MM.1S (cell line): ENCODE measurements at regions not wholly inside any gene's neighbourhood (a gene's known extent, or its start where the extent isn't known, plus 50 kb on each side); places are given as distances from the start of the nearest gene placed in this dataset.
A peak's percentile ranks its signal among the peaks of the same experiment; 100 is the strongest.

Experiments
- DNase-seq: peaks from one replicate; pipeline ENCODE4 v3.0.0-alpha.2; 2015
- H2AFZ ChIP-seq: fragments of 300-600 bp; sonication (generic); 2 replicates; pipeline ENCODE4 v1.6.0; 2016; ENCODE audit warnings: antibody characterized with exemption, low read length
- H3F3A ChIP-seq: fragments of 300-600 bp; sonication (generic); 2 replicates; pipeline ENCODE4 v1.6.1; 2016; ENCODE audit warnings: mild to moderate bottlenecking, antibody characterized with exemption, low read length, moderate library complexity, mixed read lengths; ENCODE audit not compliant: insufficient read depth
- H3K27ac ChIP-seq: fragments of 300-600 bp; sonication (generic); 2 replicates; pipeline ENCODE4 v1.5.1; 2016; ENCODE audit warnings: mild to moderate bottlenecking, low read length
- H3K27me3 ChIP-seq: fragments of 300-600 bp; sonication (generic); replicated peaks from 2 replicates; pipeline ENCODE4 v1.6.0; 2016; ENCODE audit warnings: low read length; ENCODE audit not compliant: insufficient read depth
- H3K36me3 ChIP-seq: fragments of 300-600 bp; sonication (generic); replicated peaks from 2 replicates; pipeline ENCODE4 v1.6.1; 2016; ENCODE audit warnings: mild to moderate bottlenecking, low read length, mixed read lengths; ENCODE audit not compliant: insufficient read depth
- H3K4me1 ChIP-seq: fragments of 300-600 bp; sonication (generic); 2 replicates; pipeline ENCODE4 v1.6.1; 2016; ENCODE audit warnings: low read length, mixed read lengths
- H3K4me2 ChIP-seq: fragments of 300-600 bp; sonication (generic); 2 replicates; pipeline ENCODE4 v1.6.0; 2016; ENCODE audit warnings: low read depth, low read length
- H3K4me3 ChIP-seq: fragments of 300-600 bp; sonication (generic); 2 replicates; pipeline ENCODE4 v1.5.1; 2016; ENCODE audit warnings: low read length, mixed read lengths
- H3K79me2 ChIP-seq: fragments of 300-600 bp; sonication (generic); 2 replicates; pipeline ENCODE4 v1.6.1; 2016; ENCODE audit warnings: mixed run types, low read length, mixed read lengths
- H3K9ac ChIP-seq: fragments of 300-600 bp; sonication (generic); 2 replicates; pipeline ENCODE4 v1.6.1; 2016; ENCODE audit warnings: low read length, mixed read lengths
- H3K9me2 ChIP-seq: fragments of 300-600 bp; sonication (generic); replicated peaks from 2 replicates; pipeline ENCODE4 v1.6.1; 2016; ENCODE audit warnings: mild to moderate bottlenecking, low read length, mixed read lengths; ENCODE audit not compliant: insufficient read depth
- H3K9me3 ChIP-seq: fragments of 300-600 bp; sonication (generic); replicated peaks from 2 replicates; pipeline ENCODE4 v1.6.1; 2016; ENCODE audit warnings: mild to moderate bottlenecking, low read length, mixed read lengths; ENCODE audit not compliant: insufficient read depth
- H4K20me1 ChIP-seq: fragments of 300-600 bp; sonication (generic); 2 replicates; pipeline ENCODE4 v1.6.1; 2016; ENCODE audit warnings: mild to moderate bottlenecking, low read length, moderate library complexity, mixed read lengths; ENCODE audit not compliant: insufficient read depth
- EZH2 ChIP-seq: fragments of 300-600 bp; sonication (generic); optimal IDR thresholded peaks from 2 replicates; pipeline ENCODE3; 2017; ENCODE audit warnings: low read depth, mild to moderate bottlenecking, antibody characterized with exemption, low read length, mixed read lengths
- EZH2phosphoT487 ChIP-seq: fragments of 300-600 bp; sonication (generic); IDR thresholded peaks from 2 replicates; pipeline ENCODE4 v1.6.1; 2018; ENCODE audit warnings: antibody characterized with exemption, low read length
- TF ChIP-seq, protein P1 (sequence below): fragments of 300-600 bp; sonication (generic); IDR thresholded peaks from 2 replicates; pipeline ENCODE4 v1.5.1; 2016; ENCODE audit warnings: antibody characterized with exemption, low read length, mixed read lengths

DNA sequence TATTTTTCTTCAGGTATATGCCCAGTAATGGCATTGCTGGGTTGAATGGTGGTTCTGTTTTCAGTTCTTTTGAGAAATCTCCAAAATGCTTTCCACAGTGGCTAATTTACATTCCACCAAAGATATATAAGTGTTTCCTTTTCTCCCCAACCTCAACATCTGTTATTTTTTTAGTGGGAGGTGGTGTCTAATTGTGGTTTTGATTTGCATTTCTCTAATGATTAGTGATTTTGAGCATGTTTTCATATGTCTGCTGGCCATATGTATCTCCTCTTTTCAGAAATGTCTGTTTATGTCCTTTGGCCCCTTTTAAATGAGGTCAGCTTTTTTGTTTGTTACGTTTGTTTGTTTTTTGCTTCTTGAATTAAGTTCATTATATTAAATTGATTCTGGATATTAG, 760.2 kb downstream of the KCNA4 start:
- TF ChIP-seq EZH2phosphoT487 (no peak), EZH2 (no peak)
- TF ChIP-seq, protein P1, sequence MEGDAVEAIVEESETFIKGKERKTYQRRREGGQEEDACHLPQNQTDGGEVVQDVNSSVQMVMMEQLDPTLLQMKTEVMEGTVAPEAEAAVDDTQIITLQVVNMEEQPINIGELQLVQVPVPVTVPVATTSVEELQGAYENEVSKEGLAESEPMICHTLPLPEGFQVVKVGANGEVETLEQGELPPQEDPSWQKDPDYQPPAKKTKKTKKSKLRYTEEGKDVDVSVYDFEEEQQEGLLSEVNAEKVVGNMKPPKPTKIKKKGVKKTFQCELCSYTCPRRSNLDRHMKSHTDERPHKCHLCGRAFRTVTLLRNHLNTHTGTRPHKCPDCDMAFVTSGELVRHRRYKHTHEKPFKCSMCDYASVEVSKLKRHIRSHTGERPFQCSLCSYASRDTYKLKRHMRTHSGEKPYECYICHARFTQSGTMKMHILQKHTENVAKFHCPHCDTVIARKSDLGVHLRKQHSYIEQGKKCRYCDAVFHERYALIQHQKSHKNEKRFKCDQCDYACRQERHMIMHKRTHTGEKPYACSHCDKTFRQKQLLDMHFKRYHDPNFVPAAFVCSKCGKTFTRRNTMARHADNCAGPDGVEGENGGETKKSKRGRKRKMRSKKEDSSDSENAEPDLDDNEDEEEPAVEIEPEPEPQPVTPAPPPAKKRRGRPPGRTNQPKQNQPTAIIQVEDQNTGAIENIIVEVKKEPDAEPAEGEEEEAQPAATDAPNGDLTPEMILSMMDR: no peak
- Histone ChIP-seq H4K20me1 (no peaks in the 10 kb centered on the region), H3K79me2 (no peaks in the 10 kb centered on the region), H3K27me3 (no peaks in the 10 kb centered on the region), H3F3A (no peaks in the 10 kb centered on the region), H3K9me3 (no peaks in the 10 kb centered on the region), H3K9me2 (no peaks in the 10 kb centered on the region), H3K36me3 (no peaks in the 10 kb centered on the region), H3K4me3 (peak overlapping the region; percentile 1; the same call in 1 of the 2 replicates), H3K4me2 (peak overlapping the region; percentile 19; the same call in 1 of the 2 replicates), H3K27ac (peak overlapping the region; percentile 1; the same call in 1 of the 2 replicates), H3K4me1 (peaks cover 9% of the 10 kb centered on the region; the same call in 1 of the 2 replicates), H3K9ac (no peak overlapping the region), H2AFZ (no peak overlapping the region)
- DNase-seq: peak; percentile 28

- no peaks in the 10 kb centered on the region for H3K9me3 ChIP-seq
- no peak overlapping the region for H3K4me3 ChIP-seq
- H3K9me2 ChIP-seq: no peaks in the 10 kb centered on the region
- H3K27me3 ChIP-seq: no peaks in the 10 kb centered on the region
- no peaks in the 10 kb centered on the region for H4K20me1 ChIP-seq
- H3K27ac ChIP-seq: no peak overlapping the region
- DNase-seq: no peak
- H3K4me1 ChIP-seq: peaks cover 9% of the 10 kb centered on the region; the same call in 1 of the 2 replicates
- TF ChIP-seq, protein P1: no peak
- TF ChIP-seq EZH2phosphoT487 (no peak), EZH2 (no peak)
- H3F3A ChIP-seq: no peaks in the 10 kb centered on the region
- H3K79me2 ChIP-seq: no peaks in the 10 kb centered on the region
- no peak overlapping the region for H3K9ac ChIP-seq
- H3K36me3 ChIP-seq: no peaks in the 10 kb centered on the region
- H3K4me2 ChIP-seq: no peak overlapping the region
- no peak overlapping the region for H2AFZ ChIP-seq
These were observed 761.4 kb downstream of the KCNA4 start for GRCh38 chr11:29255401-29255800.

DNA sequence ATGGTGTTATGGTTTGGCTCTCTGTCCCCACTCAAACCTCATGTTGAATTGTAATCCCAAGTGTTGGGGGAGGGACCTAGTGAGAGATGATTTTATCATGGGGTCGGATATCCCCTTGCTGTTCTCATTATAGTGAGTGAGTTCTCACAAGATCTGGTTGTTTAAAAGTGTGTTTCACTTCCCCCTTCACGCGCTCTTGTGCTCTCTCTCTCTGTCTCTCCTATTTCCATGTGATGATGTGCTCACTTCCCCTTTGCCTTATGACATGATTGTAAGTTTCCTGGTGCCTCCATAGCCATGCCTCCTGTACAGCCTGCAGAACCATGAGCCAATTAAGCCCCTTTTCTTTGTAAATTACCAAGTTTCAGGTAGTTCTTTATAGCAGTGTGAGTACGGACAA, 765.1 kb downstream of the KCNA4 start:
- Histone ChIP-seq H3K4me3 (no peak overlapping the region), H3F3A (no peaks in the 10 kb centered on the region), H3K36me3 (no peaks in the 10 kb centered on the region), H2AFZ (no peak overlapping the region), H3K9me2 (no peaks in the 10 kb centered on the region), H3K27ac (no peak overlapping the region), H4K20me1 (no peaks in the 10 kb centered on the region), H3K27me3 (no peaks in the 10 kb centered on the region), H3K9ac (no peak overlapping the region), H3K9me3 (no peaks in the 10 kb centered on the region), H3K79me2 (no peaks in the 10 kb centered on the region), H3K4me1 (peaks cover 9% of the 10 kb centered on the region; the same call in 1 of the 2 replicates), H3K4me2 (no peak overlapping the region)
- DNase-seq: peak; percentile 21
- TF ChIP-seq EZH2phosphoT487 (no peak), EZH2 (no peak)
- TF ChIP-seq, protein P1: no peak
